Mammary epithelial cell (primary cell): ENCODE measurements at regions not wholly inside any gene's neighbourhood (a gene's known extent, or its start where the extent isn't known, plus 50 kb on each side); places are given as distances from the start of the nearest gene placed in this dataset.

Experiments used
- EZH2 ChIP-seq: IDR thresholded peaks from 2 replicates; pipeline ENCODE4 v1.6.1; 2012; ENCODE audit warnings: low read length, inconsistent platforms, borderline replicate concordance
- TF ChIP-seq, protein P1 (sequence below), 2 donors: IDR thresholded peaks in 1 of 2; conservative IDR thresholded peaks in 1 of 2; 2 replicates each; pipeline ENCODE4 v1.5.1; 2011 to 2012; ENCODE audit warnings: inconsistent platforms in 2 of 2, low read length in 2 of 2, mild to moderate bottlenecking in 2 of 2, control low read depth in 1 of 2, low read depth in 1 of 2; ENCODE audit not compliant: insufficient read depth in 1 of 2; ENCODE audit errors: extremely low read depth in 1 of 2

- TF ChIP-seq, protein P1, sequence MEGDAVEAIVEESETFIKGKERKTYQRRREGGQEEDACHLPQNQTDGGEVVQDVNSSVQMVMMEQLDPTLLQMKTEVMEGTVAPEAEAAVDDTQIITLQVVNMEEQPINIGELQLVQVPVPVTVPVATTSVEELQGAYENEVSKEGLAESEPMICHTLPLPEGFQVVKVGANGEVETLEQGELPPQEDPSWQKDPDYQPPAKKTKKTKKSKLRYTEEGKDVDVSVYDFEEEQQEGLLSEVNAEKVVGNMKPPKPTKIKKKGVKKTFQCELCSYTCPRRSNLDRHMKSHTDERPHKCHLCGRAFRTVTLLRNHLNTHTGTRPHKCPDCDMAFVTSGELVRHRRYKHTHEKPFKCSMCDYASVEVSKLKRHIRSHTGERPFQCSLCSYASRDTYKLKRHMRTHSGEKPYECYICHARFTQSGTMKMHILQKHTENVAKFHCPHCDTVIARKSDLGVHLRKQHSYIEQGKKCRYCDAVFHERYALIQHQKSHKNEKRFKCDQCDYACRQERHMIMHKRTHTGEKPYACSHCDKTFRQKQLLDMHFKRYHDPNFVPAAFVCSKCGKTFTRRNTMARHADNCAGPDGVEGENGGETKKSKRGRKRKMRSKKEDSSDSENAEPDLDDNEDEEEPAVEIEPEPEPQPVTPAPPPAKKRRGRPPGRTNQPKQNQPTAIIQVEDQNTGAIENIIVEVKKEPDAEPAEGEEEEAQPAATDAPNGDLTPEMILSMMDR (conservative IDR thresholded peaks at IDR 0.05 in 1 of 2, IDR thresholded peaks at IDR 0.05 in 1 of 2; ENCODE audit: extremely low read depth in 1 of 2, insufficient read depth in 1 of 2, low read depth in 1 of 2, low read length in 2 of 2) = no peak
- TF ChIP-seq EZH2 = no peak
Measured at GRCh38 chr17:77349976-77350830, 209.4 kb downstream of the SEC14L1 start.
